SK-N-DZ (cell line): ENCODE measurements at regions not wholly inside any gene's neighbourhood (a gene's known extent, or its start where the extent isn't known, plus 50 kb on each side); places are given as distances from the start of the nearest gene placed in this dataset.

Experiments
- DNase-seq: peaks from one replicate; pipeline ENCODE4 v3.0.0-alpha.2; 2015; ENCODE audit warnings: low spot score

DNA sequence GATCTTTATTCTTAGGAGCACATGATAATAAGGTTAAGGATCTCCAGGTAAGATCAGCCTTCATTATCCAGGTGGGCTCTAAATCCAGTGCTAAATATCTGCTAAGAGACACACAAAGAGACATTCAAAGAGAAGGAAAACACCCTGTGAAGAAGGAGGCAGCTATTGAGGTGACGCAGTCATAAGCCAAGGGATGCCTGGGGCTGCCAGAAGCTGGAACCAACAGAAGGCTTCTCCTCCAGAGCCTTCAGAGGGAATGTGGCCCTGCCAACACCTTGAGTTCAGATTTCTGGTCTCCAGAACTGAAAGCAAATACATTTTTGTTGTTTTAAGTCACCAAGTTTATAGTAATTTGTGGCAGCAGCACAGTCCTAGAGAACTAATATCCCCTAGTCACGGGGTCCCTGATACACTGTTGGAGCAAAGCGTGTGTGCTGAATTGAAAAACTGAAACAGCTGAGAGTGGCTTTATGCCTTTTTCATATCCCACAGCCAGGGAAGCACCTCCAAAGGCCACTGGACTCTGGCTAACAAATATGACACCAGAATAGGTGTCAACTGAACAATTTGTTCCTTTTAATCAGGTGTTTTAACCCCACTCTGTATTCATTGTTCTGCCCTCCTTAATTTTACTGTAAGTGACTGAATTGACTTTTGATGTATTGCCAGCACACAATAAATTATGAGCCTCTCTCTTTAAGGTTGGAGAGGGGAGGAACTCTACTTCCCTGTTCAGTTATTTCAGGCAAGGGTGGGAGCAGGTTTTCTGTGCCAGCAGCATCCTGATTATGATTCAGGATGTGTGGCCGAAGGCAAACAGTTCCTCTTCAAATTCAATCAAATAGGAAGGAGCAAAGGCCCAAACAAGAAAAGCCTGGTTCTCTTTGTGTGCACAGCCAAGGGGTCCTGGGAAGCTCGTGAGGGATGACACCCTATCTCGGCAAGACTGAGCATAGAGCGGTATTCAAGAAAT is 151.8 kb upstream of the HES1 start:
- no peak for DNase-seq

DNA sequence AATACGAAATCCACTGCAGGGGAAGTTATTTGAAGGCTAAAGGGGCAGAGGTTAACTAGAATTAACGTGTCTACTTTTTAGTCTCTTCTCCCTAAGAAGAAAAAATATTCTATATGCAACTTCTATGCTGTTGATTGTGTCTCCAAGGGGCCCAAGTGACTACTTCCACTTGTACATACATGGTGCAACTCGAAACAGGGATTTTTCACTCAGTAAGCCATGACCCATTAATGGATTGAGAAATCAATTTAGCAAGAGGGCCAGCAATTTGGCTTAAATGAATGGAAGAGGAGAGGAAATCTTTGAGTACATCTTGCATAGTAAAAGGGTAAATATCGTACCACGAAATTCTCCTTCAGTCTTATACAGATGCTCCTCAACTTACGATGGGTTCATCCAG is 151.1 kb upstream of the HES1 start:
- DNase-seq: no peak

DNA sequence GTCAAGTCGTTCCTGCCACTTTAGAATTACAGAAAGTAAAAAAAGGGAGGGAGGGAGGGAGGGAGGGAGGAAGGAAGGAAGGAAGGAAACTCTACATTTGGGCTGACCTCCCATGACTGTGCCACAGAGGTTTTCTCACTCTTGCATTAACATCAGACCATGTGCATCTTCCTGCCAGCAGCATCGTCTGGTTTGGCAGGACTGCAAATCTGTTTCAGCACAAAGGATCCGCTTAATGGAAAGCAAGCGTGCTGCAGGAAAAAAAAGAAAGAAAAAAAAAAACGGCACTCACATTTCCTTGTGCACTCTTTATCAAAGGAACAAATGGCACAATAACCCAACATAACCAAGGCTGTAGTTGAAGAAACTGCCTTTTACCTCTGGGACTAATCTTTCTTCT is 148.8 kb upstream of the HES1 start:
- no peak for DNase-seq

DNA sequence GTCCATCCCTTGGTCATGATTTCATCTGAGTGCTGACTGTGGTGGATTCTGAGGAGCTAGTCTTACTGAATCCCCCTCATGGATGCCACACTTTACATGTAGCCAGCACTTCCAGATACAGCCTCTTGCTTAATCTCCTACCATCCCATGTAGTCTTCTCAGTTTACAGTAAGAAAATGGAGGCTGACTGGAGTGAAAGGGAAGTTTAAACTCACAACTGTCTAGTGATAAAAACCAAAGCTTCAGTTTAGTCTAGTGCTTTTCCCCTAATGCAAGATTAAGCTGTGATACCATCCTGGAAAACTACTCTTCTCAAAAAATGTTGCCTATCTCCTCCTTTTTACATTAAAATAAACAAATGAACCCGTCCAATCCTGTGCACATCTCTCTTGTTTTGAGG is 146.8 kb upstream of the HES1 start:
- DNase-seq: no peak

DNA sequence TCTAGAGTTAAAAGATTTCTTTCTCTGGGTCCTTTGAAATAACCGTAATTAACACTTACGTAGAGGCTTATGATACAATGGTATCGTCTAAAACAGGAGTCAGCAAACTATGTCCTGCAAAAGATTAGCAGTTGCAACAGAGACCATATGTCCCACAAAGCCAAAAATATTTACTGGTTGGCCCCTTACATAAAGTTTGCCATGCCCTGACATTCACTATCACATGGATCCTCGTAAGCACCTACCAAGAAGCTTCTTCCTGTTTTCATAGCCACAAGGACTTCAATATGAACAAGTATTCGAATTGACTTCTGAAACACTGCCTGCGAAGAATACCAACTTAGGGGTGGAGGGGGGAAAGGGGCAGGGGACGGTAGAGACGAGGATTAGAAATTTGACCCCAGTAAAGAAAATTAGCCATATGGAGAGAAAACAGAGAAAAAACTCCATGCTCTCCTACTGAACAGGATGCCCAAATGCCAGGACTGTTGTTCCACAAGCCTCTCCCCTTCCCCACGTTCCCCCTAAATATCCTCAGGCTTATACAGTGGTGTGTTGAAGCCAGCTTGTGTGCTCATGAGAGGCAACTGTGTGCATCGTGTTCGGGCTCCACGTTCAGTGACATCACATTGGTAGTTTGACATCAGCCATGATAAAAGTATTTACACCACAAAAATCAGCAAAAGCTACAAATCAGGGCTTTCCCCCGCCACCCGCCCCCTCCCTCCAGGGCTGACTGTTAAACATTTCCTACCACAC is 144.1 kb upstream of the HES1 start:
- no peak for DNase-seq

DNA sequence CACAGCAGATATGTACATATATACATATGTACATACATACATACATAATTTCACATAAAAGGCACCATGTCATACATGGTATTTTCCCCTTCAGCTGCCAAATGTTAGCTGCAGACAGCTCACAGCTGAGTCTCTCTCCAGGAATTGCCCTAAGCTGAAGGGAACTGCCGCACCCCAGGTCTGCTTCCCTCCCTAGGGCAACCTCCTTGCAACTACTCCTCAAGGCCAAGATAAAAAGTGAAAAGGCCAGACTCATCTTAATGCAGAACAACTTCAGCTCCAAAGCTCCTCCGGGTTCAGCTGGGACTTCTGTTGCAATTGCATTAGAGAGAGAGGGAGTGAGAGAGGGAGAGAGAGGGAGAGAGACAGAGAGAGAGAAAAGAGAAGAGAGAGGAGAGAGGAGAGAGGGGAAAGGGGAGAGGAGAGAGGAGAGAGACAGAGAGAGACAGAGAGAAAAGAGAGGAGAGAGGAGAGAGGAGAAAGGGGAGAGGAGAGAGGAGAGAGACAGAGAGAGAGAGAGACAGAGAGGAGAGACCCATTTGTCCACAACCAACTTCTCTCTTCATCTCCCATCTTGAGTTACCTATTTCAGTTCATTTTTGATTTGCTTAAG is 143.4 kb upstream of the HES1 start:
- DNase-seq: no peak

DNA sequence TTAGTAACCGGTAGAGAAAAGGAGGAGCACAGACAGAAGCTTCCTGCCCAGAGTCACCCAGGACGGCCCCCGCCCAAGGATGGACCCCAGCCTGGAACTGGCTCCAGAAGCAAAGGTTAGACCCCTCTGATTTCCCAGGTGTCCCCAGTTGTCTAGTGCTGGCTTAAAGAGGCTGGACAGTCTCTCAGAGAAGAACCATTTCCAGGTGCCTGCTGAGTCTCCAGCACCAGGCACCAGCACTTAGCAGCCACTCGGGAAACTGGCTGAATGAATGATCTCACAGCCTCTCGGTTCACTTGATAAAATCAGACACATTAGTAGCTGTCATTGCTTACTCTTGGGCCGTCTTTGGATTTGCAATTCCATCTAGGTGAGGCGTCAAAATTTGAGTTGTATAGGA is 139.7 kb upstream of the HES1 start:
- no peak for DNase-seq

DNA sequence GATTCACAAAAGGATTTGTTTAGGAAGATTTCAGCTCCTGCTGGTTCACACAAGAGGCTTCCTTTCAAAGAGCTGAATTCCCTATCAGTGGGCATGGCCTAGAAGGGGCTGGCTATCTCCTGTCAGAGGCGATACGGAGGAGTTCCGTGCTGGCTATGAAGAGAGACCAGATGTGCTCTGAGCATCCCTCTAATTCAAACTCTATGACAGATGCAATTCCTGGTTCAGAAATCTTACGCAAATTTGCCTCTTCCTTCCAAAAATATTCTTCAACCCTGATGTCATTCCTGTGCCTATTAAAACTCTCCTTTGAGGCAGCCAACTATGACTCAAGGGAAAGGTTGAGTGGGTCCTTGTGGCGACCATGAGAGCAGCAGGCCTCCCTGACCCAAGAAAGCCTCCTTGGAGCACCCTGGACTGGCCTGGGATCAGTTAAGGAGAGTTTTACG is 139.3 kb upstream of the HES1 start:
- DNase-seq: no peak

DNA sequence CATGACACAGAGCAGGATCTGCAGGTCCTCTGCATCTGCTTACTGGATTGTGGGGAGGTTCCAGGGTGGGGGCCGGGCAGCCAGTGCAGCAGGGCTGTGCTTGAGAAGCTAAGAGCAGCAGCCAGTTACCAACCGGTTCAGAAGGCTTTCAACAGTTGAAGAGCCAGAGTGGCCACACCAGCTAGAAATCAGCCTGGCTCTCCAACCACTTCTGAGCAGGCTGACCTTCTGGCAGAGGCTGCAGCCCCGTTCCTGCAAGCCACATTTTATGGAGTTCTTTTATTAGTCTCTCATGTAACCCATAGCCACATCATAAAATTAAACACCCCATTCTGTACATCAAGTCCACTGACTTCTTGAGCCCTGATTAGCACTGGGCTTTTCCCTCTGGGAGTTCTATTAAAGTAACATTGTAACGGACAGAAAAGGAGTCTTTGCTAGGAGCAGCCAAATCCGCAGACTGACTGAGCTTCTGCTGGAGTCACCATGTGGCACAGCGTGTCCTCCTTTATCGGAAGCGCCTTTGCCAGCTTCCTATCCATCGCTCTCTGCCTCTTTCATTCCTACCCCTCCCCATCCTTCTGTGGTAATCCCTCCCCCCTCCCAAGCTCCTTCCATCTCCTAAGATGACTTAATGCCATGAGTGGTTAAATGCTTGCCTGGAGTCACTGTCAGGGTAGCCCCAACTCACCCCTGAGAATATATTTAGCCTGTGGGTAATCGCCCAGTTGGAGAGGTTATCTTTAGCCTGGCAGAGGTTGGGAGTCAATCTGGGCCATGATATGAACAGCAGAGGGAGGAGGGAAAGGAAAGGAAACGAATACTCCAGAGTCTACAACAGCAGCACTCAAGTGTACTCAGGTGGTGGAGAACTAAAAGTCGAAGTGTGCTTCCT is 138.5 kb upstream of the HES1 start:
- DNase-seq: no peak

DNA sequence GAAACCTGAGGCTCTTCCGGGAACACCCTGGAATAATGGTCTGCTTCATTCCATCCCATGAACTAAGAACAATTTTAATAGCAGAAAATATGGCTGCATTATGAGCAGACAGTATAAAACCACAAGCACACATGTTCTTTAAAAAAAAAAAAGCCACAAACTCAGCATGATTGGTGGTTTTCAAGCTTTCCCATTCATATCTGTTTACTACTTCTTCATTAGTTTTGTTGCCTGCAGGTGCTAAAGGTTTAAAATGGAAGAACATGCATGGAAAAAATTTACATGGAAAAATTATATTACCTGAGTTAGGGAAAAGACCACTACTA is 137.9 kb upstream of the HES1 start:
- no peak for DNase-seq

DNA sequence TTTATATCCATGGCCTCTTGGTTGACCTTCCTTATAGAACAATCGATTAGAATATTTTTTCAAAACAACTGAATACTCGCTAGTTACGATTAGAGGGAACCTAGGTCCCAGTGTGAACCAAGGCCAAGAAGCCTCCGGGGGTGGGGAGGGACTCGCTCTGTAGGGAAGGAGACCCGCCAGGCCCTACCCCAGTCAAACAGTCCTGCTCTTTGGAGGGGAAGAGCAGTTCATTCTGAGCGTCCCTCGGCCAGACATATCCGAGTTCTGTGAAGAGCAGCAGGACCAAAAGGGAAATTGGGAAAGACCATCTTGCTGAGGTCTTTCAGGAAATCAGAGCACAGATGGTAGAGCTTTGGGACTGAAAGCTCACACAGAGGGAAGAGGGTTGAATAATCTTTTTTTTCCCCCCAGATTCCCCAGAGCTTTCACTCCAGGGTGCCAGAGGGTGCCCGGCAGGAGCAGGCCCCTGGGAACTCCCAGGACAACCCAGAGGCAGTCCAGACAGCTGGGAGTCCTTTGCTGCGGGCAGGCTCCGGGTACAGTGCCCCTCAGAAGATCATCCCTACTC is 137.2 kb upstream of the HES1 start:
- no peak for DNase-seq

DNA sequence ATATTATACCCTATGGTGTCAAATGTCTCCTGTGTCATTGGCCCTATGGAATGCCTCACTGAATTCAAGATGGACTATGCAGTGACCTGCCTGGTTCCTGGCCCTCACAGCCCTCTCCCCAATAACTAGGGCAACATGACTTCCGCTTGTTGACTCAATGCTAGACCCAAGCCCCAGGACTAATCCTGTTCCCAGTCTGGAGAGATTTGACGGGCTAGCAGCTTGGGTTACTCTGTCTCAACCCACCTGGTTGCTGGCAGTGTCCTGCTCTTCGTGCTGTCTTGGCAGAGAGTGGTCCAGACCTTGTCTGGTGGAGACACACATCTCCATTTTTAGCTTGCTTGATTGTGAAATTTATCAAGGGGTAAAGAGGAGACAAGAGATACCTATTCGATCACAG is 135.8 kb upstream of the HES1 start:
- DNase-seq: no peak

DNA sequence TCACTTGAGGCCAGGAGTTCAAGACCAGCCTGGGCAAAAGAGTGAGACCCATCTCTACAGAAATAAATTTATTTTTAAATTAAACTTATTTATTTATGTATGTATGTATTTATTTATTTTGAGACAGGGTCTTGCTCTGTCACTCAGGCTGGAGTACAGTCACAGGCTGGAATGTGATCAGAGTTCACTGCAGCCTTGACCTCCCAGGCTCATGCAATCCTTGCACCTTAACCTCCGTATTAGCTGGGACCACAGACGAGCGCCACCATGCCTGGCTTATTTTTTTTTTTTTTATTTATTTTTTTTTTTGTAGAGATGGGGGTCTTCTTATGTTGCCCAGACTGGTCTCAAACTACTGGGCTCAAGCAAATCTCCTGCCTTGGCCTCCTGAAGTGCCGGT is 135.2 kb upstream of the HES1 start:
- DNase-seq: no peak

DNA sequence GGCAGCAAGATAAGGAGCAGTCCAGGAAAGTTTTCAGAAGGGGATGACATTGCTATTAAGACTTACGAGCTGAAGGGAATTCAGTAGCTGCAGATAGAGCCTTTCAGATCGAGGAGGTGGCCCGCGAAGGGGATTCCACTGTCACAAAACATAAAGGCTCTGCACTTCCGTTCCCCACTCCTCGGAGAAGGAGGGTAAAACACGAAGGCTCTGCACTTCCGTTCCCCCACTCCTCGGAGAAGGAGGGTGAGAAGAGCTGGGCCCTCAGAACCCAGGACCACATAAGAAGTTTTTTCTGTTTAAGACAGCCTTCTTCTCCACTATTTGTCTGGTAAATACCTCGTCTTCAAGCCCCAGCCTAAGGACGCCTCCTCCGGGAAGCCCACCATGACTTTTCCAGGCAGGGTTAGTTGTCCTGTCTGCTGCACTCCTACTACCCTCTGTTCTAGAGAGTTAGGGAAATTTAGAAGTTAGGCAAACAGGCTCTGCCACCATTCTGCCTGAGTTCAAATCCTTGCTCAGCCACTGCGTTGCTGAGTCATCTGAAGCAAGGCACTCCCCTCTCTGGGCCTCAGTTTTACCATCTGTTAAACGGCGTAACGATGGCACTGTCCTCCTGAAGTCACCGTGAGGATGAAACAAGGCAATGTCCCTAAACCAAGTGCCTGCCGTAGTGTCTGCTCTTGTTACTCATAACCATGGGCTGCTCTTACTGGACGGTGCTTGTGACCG is 134.1 kb upstream of the HES1 start:
- DNase-seq: no peak

DNA sequence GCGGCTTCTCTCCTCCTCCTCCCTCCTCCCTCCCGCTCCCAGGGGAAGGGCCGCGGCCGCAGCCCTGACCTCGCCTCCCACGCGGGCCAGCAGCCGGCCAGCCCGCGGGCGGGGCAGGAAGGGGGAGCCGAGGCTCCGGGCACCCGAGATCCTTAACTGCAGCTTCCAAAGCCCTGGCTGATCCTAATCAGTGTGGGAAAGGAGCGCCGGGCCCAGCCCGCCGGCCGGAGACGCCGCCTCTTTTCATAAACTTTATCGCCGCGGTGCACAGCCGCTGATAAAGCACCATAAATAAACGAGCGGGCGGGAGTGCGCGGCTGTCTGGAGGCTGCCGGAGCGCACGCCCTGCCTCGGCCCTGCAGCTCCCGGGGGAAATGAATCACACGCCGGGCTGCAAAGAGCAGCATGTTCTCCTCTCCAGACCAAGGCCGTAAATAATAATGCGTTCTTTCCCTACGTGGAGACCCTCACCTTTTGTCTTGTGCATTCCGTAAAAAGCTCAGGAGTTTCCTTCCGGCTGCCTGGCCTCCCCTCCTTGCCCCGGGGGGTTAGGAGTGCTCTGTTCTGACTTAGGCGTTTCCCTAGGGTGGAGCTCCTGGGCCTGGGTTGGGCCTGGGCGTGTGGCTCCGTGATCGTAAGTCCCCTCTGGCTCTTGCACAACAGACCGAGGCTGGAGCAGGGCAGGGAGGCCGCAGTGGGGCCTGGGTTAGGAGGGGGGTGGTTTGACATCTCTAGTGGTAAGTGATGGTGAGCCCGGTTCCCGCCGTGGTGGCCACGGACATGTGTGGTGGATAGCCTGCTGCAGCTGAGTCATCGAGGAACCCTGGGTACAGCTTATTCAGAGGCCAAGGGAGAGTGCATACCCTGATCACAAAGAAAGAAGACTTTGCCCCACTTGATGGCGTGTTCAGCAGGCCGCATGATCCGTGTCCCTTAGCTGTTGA is 132.6 kb upstream of the HES1 start:
- DNase-seq: peak; percentile 68

DNA sequence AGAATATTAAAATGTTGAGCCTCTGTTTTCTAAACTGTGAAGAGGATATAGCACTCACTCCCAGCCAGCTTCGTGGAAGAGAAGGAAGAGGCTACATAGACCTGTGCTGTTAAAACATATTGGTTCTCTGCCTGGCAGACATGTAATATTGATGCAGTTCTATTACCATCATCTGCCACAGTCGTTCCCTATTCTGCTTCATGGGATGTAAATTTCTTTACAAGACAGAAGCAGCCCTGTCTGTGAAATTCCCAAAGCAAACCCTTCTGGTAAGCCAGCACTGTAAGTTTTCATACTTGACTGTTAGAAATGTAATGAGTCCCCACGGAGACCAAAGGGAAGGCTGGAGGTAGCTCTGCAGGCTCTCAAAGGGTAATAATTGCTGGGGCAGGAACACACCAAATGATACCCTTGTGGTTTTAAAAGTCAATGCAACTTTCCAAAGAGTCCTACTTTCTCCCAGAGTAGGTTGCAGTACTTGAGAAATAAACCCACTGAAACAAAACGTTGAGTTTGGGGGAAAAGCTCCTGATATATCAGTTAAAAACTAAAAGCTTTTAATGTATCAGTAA is 129.9 kb upstream of the HES1 start:
- DNase-seq: no peak

DNA sequence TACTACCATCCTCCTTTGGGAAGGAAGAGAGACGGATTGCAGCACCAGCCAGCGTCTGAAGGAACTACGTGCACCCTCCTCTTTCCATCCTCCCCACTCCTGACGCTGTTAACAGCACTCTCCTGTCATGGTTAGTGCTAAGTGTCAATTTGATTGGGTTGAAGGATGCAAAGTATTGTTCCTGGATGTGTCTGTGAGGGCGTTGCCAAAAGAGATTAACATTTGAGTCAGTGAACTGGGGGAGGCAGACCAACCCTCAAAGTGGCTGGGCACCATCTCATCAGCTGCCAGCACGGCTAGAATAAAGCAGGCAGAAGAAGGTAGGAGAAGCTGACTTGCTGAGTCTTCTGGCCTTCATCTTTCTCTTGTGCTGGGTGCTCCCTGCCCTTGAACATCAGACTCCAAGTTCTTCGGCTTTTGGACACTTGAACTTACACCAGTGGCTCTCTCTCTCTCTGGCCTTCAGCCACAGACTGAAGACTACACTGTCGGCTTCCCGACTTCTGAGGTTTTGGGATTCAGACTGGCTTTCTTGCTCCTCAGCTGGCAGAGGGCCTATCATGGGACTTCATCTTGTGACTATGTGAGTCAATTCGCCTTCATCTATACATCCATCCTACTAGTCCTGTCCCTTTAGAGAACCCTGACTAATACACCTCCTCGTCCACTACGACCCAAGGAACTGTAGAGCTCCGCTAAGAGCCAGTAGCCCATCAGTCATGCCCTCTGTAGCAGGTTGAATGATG is 128.2 kb upstream of the HES1 start:
- DNase-seq: no peak

DNA sequence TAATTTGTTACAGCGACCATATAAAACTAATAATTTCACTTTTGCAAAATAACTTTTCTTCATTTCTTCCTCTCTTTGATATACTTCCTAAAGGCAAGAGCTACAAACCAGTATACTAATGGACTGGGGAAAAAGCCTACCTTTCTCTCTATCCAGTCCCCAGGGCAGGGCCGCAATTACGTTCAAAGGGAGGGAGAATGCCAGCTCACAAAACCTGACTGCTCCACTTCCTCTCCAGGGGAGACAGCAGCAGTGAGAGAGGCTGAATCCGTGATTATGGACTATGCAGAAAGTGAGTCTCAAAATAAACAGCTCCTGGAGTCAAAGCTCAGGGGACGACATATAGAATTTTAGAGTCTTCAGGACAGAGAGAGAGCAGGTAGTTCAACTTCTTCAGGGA is 126.9 kb upstream of the HES1 start:
- no peak for DNase-seq
